DND-41 (cell line): ENCODE measurements at regions not wholly inside any gene's neighbourhood (a gene's known extent, or its start where the extent isn't known, plus 50 kb on each side); places are given as distances from the start of the nearest gene placed in this dataset.

ENCODE experiments used
- ATAC-seq: fragments of 200-7000 bp; cut with Tn5 transposase; 3 replicates; pipeline ENCODE4 v1.9.1; 2021; ENCODE audit warnings: low read depth; ENCODE audit not compliant: insufficient read depth
- DNase-seq: peaks from one replicate; pipeline ENCODE4 v3.0.0-alpha.2; 2020
- H2AFZ ChIP-seq: 2 replicates; pipeline ENCODE4 v1.6.0; 2012; ENCODE audit warnings: low read depth, low read length
- H3K27ac ChIP-seq: 2 replicates; pipeline ENCODE4 v1.5.1; 2012; ENCODE audit warnings: low read length, inconsistent platforms
- H3K27me3 ChIP-seq: fragments of 200-600 bp; sonication (generic); 2 replicates; pipeline ENCODE4 v1.6.0; 2012; ENCODE audit warnings: low read length, mild to moderate bottlenecking, inconsistent platforms; ENCODE audit not compliant: insufficient read depth, poor library complexity
- H3K36me3 ChIP-seq: 2 replicates; pipeline ENCODE4 v1.5.1; 2012; ENCODE audit warnings: low read length, inconsistent platforms; ENCODE audit not compliant: insufficient read depth
- H3K4me1 ChIP-seq: 2 replicates; pipeline ENCODE4 v1.5.1; 2012; ENCODE audit warnings: mild to moderate bottlenecking, low read length; ENCODE audit not compliant: insufficient read depth
- H3K4me2 ChIP-seq: 2 replicates; pipeline ENCODE4 v1.6.0; 2012; ENCODE audit warnings: mild to moderate bottlenecking, moderate library complexity, low read length, inconsistent platforms; ENCODE audit not compliant: insufficient read depth
- H3K4me3 ChIP-seq, 2 experiments: fragments of 200-600 bp in 1 of 2; shearing (Covaris generic) in 1 of 2; 2 replicates each; pipeline ENCODE4 v1.5.1; 2012 to 2016; ENCODE audit warnings: inconsistent platforms in 2 of 2, low read length in 2 of 2, mild to moderate bottlenecking in 2 of 2, low read depth in 1 of 2, moderate library complexity in 1 of 2
- H3K79me2 ChIP-seq: 2 replicates; pipeline ENCODE4 v1.6.0; 2012; ENCODE audit warnings: low read length, inconsistent platforms; ENCODE audit not compliant: insufficient read depth
- H3K9ac ChIP-seq: 2 replicates; pipeline ENCODE4 v1.6.0; 2012; ENCODE audit warnings: low read depth, mild to moderate bottlenecking, inconsistent platforms, low read length, moderate library complexity
- H3K9me3 ChIP-seq: 2 replicates; pipeline ENCODE4 v1.5.1; 2012; ENCODE audit warnings: low read length, moderate library complexity, mild to moderate bottlenecking, inconsistent platforms; ENCODE audit not compliant: insufficient read depth, severe bottlenecking
- H4K20me1 ChIP-seq: 2 replicates; pipeline ENCODE4 v1.6.0; 2012; ENCODE audit warnings: low read length; ENCODE audit not compliant: insufficient read depth
- CTCF ChIP-seq: IDR thresholded peaks from 2 replicates; pipeline ENCODE4 v1.5.1; 2012; ENCODE audit warnings: borderline replicate concordance, low read length, moderate library complexity, mild to moderate bottlenecking; ENCODE audit not compliant: poor library complexity, severe bottlenecking; ENCODE audit errors: extremely low read depth
- EZH2 ChIP-seq: IDR thresholded peaks from 3 replicates; pipeline ENCODE4 v1.6.1; 2012; ENCODE audit warnings: borderline replicate concordance, low read depth, mild to moderate bottlenecking, moderate library complexity, low read length, inconsistent platforms; ENCODE audit not compliant: severe bottlenecking

DNA sequence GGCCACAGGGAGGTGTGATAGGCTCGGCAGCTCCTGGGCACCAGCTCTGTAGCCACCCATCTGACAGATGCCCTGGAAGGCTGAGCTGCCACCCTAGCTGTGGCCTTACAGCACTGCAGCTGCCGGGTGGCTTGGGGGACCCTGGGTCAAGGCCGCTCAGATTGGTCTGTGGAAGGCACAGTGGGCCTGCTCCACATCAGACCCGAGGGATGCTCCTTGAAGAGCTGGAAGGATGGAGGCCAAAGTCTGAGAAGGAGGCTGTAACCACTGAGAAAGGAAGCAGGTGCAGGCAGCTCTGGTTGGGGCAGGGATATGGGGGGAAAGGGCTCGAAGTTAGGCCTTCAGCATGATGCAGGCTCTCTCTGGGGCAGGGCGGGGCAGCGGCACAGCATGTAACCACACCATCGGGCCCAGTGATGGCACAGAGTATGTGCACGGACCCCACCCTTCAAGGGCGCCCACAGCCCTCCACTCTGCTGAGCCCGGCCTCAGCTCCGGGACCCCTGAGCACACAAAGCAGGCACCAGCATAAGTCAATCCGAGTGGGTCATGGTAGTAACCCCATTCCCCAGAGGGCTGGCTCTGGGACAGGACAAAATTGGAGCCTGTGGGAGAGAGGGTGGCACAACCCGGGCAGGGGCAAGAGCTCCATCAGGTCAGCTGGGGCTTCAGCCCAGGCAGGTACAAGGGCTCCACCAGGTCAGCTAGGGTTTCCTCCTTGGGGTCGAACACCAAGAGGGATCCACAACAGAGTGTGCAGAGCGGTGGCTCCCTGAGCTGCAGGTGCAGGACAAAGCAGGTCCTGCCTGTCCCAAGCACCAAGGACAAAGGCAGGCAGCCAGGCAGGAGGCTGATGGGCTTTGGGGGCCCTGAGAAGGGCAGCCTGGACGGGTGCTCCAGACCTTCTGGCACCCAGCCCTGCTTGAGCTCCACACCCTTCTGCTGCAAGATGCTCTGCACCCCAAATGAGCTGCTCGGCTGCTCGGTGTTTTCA is 1511.1 kb downstream of the BRD1 start:
- H3K27me3 ChIP-seq: no peaks in the 10 kb centered on the region
- ATAC-seq: no peak
- TF ChIP-seq CTCF: no peak
- TF ChIP-seq EZH2: no peak
- H3K4me3 ChIP-seq: no peak overlapping the region
- no peak for DNase-seq
- H3K9me3 ChIP-seq: peaks cover 15% of the 10 kb centered on the region
- H3K27ac ChIP-seq: no peak overlapping the region
- no peak overlapping the region for H3K4me2 ChIP-seq
- H2AFZ ChIP-seq: no peak overlapping the region
- no peaks in the 10 kb centered on the region for H3K36me3 ChIP-seq
- no peaks in the 10 kb centered on the region for H3K79me2 ChIP-seq
- no peak overlapping the region for H3K9ac ChIP-seq
- no peaks in the 10 kb centered on the region for H4K20me1 ChIP-seq
- no peaks in the 10 kb centered on the region for H3K4me1 ChIP-seq

- Histone ChIP-seq H3K4me2 (no peak overlapping the region), H3K9ac (no peak overlapping the region), H3K79me2 (no peaks in the 10 kb centered on the region), H4K20me1 (no peaks in the 10 kb centered on the region), H3K27ac (no peak overlapping the region), H2AFZ (no peak overlapping the region), H3K4me1 (no peaks in the 10 kb centered on the region), H3K36me3 (no peaks in the 10 kb centered on the region), H3K4me3 (no peak overlapping the region), H3K9me3 (peaks cover 16% of the 10 kb centered on the region), H3K27me3 (no peaks in the 10 kb centered on the region)
- ATAC-seq (no peak), DNase-seq (no peak)
- no peak for TF ChIP-seq EZH2
- no peak for TF ChIP-seq CTCF
Measured at GRCh38 chr22:48315439-48316256, 1512.0 kb downstream of the BRD1 start.

- no peak overlapping the region for H3K4me2 ChIP-seq
- no peak overlapping the region for H2AFZ ChIP-seq
- no peaks in the 10 kb centered on the region for H3K79me2 ChIP-seq
- no peaks in the 10 kb centered on the region for H3K4me1 ChIP-seq
- peaks cover 16% of the 10 kb centered on the region for H3K9me3 ChIP-seq
- no peaks in the 10 kb centered on the region for H4K20me1 ChIP-seq
- no peak overlapping the region for H3K27ac ChIP-seq
- no peak for TF ChIP-seq CTCF
- no peak for TF ChIP-seq EZH2
- no peak overlapping the region for H3K9ac ChIP-seq
- no peak overlapping the region for H3K4me3 ChIP-seq
- H3K27me3 ChIP-seq: no peaks in the 10 kb centered on the region
- DNase-seq (no peak), ATAC-seq (no peak)
- H3K36me3 ChIP-seq: no peaks in the 10 kb centered on the region
Measured at GRCh38 chr22:48314073-48314472, 1513.6 kb downstream of the BRD1 start.
